NCI-H2196 treated with DMSO at 0.1 percent for 48 hours (cell line): ENCODE measurements at regions not wholly inside any gene's neighbourhood (a gene's known extent, or its start where the extent isn't known, plus 50 kb on each side); places are given as distances from the start of the nearest gene placed in this dataset.
"Not testable (repeated sequence)": the region's sequence is repeated elsewhere in the genome, so short reads cannot be mapped to it uniquely, and the experiment has no call there.

Experiments
- DNase-seq: peaks from one replicate; lab custom pipeline; 2025; ENCODE audit not compliant: unreplicated experiment; lab: John Stamatoyannopoulos, UW

DNA sequence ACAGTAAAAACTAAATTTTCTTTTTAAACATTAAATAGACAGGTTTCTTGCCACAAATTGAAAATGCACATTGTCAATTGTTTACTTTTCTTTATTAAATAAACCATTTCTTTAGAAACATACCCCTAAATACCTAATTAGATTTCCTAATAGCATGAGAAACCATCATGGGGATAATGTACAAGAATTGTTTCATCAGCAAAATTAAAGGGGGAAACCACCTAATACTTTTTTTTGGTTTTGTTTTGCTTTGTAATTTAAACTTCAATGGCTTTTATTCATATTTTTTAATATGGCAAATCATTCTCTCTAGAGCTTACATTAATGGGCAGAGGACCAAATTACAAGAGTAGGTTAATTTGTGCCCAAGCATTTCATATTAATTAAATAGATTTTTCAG is 987.9 kb downstream of the EPHA7 start:
- DNase-seq: no peak

DNA sequence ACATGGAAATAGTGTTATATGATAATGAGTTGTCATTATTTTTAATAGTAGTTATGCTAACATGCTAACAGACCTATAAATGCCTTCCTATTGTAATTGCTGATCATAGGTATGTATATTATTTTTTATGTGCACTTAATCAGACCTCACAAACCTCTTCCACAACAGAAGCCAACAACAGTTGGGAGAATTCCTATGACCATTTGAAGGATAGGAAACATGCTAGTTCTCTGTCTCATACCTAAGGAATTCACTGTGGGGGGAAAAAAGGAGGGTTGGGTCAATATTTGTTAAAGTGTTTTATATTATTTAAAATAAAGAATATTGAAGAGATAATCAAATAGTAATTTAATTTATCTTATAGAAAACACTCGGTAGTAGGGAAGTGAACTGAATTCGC is 990.9 kb downstream of the EPHA7 start:
- no peak for DNase-seq

DNA sequence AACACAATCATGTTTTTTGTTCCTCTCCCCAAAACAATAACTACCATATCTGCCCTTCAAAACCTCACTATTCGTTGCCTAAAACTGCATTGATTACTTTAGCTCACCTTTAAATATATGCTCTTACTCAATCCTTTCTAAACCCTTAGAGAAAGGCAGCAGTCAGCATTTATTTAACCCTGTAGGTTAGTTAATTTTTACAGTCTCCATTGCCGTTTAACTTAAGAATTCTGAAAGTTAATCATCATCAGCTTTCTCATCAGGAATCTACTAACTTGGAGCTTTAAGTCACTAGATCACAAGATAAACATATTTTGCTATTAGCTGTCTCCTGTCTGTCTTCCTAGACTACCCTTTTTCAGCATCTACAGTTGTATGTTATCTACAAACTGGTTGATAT is 991.9 kb downstream of the EPHA7 start:
- DNase-seq: no peak

DNA sequence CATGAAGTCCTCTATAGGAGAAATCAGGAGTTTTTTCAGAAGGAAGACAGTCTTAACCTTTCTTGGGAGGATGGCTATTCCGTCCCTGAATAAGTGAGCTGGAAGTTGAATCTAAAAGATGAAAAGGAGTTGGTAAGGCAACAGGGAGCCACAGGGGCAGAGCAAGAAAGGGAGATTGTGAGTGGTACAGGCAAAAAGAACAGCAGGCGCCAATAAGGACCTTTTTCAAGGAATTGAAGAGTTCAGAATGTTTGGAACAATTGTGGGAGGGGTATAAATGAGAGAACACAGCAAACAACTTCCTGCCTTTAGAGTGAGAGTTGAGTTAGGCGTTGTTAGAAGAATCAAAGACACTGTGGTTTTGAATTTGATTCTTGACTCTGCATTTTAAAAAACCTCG is 1003.7 kb downstream of the EPHA7 start:
- DNase-seq: no peak

DNA sequence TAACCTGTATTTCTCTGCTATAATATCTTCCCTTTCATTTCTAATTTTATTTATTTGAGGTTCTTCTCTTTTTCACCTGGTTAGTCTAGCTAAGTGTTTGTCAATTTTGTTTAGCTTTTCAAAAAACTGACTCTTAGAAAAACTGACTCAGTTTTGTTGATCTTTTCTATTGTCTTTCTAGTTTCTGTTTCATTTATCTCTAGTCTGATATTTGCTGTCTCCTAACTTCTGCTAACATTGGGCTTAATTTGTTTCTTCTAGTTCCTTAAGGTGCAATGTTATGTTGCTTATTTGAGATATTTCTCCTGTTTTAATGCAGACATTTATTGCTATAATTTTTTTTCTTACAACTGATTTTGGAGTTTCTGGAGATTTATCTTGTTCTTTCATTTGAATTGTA is 1011.0 kb downstream of the EPHA7 start:
- no peak for DNase-seq

DNA sequence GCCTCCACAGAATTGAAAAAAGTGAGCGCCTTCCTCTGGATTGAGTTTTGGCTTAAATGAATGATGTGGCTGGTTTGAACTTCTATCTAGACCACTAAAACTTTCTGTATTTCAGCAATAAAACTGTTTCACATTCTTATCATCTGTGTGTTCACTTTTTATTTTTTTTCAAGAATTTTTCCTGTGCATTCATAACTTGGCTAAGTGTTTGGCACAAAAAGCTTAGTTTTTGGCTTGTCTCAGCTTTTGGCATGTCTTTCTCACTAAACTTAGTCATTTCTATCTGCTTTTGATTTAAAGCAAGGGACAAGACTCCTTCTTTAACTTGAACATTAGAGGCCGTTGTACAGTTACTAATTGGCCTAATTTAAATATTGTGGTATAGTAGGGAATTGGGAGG is 1015.1 kb downstream of the EPHA7 start:
- DNase-seq: no peak

DNA sequence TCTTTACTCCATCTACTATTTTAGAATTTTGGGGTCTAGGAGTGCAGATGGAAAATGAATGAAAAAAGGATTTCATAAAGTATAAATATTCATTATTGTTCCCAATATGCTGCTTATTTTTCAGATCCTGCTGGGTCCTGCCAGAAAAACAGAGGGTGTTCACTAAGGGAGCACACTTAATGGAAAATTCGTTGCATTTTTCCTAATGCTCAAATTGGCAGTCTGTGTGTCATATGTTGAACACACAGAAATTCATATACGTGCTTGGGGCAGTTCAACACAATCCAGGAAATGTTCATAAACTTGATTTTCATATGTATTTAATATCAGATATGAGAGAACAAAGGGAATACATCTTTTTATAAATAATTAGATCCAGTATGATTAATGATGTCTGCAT is 1019.4 kb downstream of the EPHA7 start:
- no peak for DNase-seq

DNA sequence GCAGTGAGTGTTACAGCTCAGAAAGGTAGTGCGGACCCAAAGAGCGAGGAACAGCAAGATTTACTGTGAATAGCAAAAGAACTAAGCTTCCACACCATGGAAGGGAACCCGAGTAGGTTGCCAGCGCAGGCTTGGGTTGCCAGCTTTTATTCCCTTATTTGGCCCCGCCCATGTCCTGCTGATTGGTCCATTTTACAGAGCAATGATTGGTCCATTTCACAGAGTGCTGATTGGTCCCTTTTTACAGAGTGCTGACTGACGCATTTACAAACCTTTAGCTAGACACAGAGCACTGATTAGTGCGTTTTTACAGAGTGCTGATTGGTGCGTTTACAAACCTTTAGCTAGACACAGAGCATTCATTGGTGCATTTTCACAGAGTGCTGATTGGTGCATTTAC is 1030.7 kb downstream of the EPHA7 start:
- DNase-seq: not testable (repeated sequence)

DNA sequence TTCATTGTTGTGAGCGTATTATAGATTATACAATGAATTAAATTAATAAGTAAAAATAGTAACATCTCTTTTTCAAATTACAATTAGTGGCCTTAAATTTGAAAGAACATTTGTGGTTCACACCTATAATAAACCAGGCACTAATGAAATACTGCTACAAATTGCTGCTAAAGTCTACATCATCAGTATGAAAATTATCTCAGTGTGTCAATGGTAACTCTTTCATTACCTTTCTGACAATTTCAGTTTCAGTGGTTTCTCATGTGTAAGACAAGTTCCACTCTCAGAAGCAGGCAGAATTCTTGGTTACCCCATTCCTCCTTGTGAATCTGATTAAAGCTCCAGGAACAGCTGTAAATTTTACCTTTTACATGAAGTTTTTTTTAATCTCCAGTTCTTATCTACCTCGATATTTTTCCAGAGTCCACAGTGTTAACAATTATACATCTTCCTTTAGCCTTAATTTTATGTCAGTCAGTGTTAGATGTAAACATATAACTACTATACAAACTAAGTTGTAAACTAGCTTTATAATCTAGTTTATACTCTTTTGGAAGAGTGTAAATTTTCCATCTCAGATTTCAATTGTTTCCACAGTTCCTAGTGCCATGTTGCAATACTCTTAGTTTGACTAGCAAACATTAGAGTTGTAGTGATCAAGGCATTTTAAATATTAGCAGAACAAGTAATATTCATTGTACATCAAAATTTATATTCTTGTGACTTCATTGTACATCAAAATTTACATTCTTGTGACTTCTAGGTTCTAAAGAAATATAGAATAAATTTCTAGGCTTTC is 1038.4 kb downstream of the EPHA7 start:
- DNase-seq: no peak

DNA sequence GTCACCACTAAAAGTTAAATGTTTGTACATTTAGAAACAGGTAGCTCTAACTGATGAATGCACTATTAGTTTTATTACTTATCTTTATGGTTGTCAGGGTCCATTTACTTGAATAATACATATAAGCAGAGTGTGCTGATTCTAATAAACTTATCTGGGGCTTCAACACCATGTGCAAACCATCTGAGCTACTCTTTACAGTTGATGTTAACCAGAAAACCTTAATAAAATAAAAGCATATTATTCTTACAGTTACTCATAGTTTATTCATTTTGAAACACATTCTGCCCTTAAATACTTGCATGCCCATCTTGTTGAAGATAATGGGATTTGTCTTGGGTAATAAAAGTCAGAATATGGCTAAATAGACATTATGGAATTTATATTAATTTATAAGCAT is 1042.2 kb downstream of the EPHA7 start:
- no peak for DNase-seq

DNA sequence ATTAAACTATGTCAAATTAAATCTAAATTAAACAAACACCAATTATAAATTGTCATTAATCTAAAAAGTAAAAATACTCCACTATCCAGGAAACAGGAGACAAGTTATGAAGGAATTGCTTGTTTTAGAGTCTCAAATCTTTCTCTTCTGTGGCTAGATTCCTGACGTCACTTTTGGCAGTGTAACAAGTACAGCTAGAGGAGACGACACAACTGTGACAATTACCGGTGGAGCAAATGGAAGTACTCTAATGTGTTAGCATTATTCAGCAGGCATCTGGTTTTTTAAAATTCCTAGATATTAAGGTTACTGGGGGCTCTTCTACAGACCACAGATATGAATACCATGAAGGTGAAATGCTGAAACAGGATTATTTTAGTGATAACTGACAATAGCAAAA is 1042.7 kb downstream of the EPHA7 start:
- DNase-seq: no peak

DNA sequence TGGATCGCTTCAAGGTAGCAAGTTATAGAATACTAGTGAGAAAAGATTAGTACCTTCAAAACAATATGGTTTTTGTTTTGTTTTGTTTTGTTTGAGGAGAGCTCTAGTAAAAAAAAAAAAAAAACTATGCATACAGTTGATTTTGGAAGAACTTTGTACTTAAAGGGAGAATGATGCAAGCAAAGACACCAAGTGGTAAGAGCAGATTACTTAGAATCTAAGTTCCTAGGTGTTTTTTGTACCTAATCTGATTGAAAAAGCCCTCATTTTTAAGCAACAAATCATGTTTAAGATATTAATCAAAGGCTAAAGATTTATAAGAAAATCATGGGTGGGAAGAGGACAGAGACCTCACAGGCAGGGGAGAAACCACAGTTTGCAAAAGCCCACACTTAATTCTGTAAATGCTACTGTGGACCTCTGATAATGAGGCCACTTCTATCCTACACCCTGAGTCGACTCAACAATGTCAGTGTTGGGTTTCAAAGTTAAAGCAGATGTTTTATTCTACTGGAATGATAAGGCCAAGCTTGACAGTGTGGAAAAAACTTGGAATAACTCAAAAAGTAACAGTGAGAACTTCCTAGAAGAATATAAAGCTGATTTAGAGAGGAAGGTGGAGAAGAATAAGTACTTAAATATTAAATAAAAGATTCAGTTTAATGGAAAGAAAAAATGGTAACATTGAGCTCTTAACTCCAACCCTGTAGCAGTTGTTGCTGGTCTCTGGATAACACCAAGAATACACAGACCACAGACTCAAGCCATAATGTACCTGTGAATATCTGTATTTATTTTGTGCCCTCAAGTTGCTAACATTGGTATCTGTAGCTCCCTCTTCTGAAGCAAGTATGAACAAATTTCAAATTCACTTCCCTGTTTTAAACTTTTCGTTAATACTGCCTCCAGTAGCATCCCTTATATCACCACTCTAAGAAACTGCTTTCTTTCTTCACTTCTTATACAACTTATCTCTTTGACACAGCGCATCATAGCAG is 1047.8 kb downstream of the EPHA7 start:
- no peak for DNase-seq

DNA sequence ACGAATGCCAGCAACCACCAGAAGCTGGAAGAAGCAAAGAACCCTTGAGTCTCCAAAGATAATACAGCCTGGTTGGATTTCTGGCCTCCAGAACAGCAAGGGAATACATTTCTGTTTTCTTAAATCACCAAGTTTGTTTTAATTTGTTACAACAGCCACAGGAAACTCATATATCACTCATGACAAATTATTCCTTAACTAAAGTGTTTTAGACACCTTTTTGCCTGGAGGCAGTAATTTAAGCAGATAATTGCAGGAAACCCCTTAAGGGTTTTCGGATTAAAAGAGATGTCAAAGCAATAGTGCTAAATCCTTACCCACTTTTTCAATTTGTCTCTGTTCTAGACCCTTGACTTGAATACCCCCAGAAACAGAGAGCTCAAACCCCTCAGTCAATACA is 1050.0 kb downstream of the EPHA7 start:
- no peak for DNase-seq

DNA sequence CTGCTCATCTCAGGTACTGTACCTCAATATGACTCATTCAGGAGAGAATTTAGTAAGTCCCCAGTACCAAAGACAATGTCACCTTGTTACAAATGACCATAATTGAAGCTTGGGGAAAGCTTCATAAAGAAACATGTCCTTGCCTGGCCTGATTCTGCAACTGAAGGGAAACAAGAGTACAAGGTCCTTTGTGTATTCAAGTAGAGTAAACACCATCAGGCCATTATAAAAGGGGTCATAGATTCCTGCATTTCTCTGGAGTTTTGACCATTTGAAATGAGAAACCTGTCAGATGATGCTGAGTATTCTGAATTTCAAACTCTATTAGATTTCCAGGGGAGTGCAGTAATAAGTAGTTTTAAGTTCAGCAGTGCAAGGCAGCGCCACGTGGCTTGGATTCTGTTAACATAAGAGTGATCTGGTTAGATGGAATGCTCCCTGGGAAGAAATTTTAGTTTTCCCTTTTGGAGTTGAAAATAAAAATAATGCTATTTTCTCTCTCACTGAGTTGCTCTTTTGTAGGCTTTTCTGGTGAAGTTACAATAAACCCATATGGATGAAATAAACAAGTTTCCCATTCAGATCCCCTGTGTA is 1054.3 kb downstream of the EPHA7 start:
- DNase-seq: no peak

DNA sequence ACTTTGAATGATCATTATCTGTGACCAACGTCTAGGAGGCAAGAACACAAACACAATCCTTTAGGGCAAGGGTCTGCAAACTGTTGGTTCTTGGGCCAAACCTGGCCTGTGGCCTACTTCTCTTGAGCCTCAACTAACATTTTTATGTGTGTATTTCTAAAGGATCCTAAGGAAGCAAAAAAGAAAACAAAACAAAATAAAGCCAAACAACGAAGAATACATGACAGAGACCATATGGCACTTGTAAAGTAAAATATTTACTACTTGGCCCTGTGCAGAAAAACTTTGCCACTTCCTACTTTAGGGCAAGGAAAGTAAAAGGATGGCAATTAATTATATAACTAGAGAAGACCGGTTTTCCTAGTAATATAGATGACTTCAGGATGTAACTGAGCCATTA is 1056.2 kb downstream of the EPHA7 start:
- DNase-seq: no peak

DNA sequence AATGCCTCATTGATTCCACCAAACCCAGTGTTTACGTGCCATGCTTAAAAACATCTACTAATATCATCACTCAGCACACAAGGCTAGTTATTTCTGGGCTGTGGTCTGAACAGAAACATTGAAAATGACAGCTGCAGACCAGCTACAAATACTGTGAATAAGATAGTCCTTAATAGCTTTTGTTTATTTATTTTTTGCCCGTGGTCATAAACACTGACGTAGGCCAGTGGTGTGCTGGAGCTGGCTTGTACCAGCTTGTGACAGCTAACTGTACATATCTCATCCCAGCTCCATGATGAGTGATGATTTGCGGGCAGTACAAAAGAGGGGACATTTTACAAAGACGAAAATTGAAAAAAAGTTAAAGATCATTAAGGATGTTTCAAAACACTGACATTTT is 1057.0 kb downstream of the EPHA7 start:
- no peak for DNase-seq

DNA sequence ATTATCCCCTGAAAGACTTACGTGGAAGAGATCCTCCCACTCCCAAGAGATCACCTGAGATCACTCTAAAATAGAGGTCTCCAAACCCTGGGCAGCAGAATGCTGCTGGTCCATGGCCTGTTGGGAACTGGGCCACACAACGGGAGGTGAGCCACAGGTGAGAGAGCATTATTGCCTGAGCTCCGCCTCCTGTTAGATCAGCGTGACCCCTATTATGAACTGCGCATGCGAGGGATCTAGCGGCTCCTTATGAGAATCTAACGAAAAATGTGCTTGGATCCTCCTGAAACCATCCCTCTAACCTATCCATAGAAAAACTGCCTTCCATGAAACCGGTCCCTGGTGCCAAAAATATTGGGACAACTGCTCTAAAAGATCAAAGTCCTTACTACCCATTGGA is 1057.4 kb downstream of the EPHA7 start:
- DNase-seq: no peak

DNA sequence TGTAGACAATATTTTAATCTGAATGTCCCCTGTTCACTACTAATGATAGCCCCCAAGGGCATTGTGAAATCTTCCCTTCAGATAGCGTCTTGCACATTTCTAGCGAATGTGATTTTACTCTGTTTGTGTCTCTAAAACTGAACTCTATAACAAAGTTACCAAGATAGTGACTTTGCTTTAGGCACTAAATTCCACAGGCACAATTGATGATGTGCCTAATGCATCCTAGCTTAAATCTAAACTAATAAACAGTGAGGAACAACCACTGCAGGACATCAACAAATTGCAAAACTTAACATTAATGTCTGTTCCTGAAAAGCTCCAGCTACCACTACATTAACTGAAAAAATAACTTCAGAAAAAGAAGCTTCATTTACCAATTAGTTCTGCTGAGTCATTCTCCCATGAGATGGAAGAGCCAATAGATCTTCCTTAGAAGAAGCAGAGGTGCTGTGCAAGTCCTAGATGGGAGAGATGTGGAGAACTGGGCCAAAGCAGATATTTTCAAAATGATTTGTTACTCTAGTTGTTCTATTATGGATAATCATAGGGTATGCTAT is 1065.0 kb downstream of the EPHA7 start:
- no peak for DNase-seq

DNA sequence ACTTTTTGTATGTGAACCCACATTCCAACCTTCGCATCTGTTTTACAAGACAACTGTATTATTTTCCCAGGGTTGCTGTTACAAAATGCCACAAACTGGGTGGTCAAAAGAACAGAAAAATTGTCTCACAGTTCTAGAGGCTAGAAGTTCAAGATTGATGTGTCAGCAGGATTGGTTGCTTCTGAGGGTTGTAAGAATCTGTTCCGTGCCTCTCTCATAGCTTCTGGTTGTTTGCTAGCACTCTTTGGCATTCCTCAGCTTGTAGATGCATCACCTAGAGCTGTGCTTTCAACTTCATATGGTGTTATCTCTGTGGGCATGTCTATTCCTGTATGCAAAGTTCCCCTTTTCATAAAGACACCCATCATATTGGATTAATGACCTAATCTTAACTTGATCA is 1067.2 kb downstream of the EPHA7 start:
- no peak for DNase-seq

DNA sequence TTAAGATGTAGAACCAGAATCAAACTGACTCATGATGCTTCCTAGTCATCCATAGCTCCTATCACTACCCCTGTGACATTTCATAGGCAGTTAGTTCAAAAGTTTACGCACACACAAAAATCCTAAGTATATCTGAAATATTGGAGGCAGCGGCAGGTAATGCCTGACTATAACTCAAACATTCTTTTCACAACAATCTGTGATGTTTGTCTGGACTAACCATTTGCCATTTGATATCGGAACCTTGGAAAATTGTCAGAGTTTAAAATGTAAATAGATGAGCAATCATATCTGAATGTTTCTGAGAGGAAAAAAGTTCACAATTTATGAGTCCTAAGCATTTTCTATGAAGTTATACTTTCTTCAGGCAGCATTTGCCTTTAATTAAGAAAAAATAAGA is 1078.2 kb downstream of the EPHA7 start:
- DNase-seq: no peak

DNA sequence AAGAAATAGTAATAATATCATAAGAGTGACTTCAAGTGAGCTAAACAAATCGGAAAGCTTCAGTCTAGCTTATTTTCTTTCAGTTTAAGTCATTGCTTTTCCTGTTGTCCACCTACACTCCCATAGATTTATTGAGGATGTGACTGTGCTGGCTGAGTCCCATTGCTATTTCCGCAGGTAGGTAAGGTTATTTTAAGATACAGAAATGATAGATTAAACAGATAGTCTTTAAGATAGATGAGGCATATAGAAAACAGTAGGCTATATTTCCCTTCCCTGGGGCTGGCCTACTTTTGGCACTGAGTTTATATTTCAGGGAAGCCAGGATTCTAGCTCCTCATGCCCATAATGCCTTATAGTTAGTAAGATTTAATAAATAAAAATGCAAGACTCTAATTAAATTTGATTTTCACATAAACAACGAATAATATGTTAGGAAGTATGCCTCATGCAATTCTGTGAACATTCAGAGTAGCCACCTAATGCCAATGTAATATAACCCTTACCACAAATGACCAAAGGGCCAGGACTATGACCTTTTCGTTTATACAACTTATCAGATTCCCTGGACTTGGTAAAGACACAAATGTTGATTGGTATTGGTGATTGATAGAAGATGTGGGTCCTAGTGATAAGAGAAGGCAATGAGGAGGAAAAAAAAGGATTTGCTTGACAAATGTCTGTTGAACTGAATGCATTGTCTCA is 1079.3 kb downstream of the EPHA7 start:
- no peak for DNase-seq
